ENCODE measurements at regions not wholly inside any gene's neighbourhood (a gene's known extent, or its start where the extent isn't known, plus 50 kb on each side); places are given as distances from the start of the nearest gene placed in this dataset.

- no peak for TF ChIP-seq CTCF (IDR thresholded peaks at IDR 0.05; ENCODE audit: poor library complexity)
- TF ChIP-seq EZH2phosphoT487 (IDR thresholded peaks at IDR 0.05; ENCODE audit: low read depth, severe bottlenecking, unreplicated experiment), result no peak
These were observed 75.6 kb upstream of the ADPGK start for GRCh38 chr15:72859017-72859756.

All from hepatocyte (in vitro differentiated cells).